GM21576 (cell line): ENCODE measurements at regions not wholly inside any gene's neighbourhood (a gene's known extent, or its start where the extent isn't known, plus 50 kb on each side); places are given as distances from the start of the nearest gene placed in this dataset.
"Not testable (repeated sequence)": the region's sequence is repeated elsewhere in the genome, so short reads cannot be mapped to it uniquely, and the experiment has no call there.

Experiments used
- ATAC-seq: cut with Tn5 transposase; IDR thresholded peaks from one replicate; pipeline ENCODE4 v1.9.1; 2021; ENCODE audit warnings: mild to moderate bottlenecking, moderate library complexity; ENCODE audit not compliant: unreplicated experiment

- ATAC-seq = no peak
These were observed 129.4 kb upstream of the VLDLR start for GRCh38 chr9:2492161-2492560.

DNA sequence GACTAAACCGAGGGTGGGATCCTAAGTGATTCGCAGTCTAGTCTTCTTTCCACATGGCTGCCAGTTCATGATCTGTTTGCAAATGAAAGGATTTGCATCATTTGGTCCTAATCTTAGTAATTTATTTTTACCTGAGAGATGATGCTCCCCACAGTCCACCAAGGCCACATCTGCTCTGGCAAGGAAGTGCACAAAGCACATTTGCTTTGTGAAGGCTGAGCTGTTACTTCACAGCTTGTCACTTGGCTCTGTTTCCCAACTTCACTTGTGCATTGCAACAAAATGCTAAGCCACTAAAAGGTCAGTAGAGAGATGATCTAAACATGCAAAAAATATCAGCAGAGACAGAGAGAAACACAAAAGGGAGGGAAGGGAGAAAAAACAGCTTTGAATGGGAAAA lies 128.5 kb upstream of the VLDLR start:
- no peak for ATAC-seq

DNA sequence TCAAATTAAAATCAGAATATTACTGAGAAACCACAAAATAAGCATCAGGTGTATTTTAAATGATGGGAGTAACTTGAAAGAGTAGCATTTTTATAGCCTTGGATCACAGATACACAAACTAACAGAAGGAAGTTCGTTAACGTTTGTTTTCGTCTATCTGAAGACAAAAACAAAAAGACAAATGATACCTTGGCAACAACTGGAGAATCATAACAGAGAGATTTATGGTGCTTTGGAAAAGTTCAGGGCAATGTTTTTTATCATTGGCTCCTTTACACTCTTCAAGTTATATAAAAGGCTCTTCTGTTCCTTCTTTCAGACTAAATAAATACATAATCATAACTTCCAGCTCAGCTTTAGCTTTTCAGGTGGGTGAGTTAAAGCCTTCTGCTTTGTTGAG lies 128.1 kb upstream of the VLDLR start:
- ATAC-seq = no peak

GRCh38 chr9:2494562-2494961 lies 127.0 kb upstream of the VLDLR start:
- ATAC-seq = no peak

DNA sequence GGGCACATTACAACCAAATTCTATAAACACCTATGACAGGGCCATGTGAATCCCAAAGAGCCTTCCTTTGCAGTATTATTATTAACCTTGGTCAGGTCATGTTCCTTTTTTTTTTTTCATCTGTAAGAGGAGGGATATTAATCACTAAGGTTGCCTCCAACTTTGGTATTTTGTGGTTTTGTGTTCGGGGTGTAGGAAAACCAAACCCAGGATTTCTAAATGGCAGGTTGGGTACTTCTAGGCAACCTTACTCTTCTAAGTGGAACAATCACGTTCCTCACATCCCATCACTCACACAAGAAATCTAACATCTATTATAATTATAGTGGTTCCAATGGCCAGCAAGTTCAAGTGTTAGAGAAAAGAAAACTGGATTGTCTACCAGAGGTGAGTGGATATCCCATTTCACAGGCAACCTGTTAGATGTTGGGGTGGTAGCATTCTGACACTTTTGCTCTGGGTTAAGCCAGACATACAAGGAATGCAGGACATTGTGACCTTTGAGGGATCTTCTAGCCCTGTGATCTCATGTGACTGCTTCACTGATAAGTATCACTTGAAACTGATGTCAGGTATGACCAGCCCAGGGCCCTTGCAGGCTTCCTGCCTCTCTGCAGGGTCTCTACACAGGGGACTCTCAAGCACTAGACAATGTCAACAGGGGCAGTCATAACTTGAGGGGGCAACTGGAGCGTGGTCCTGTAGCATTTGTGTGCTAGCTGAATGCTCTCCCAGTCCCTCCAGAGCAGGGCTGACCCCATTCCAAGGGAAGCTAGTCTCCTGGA lies 126.2 kb upstream of the VLDLR start:
- no peak for ATAC-seq

DNA sequence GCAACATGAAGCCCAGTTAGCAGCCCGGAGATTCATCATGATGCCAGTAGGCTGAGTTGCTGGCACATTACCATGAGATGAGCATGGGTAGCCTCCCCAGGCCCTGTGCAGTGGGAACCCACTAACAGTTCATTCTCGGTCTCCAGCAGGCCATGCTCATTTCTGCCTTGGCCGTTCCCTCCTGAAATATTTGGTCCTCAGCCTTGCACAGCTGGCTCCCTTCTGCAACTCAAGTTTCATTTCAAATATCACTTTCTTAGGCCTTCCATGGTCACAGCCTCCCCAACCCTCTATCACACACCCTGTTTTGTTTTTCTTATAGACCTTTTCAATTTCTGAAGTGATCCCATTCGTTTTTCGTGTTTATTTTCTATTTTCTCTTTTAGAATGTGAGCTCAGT lies 125.4 kb upstream of the VLDLR start:
- no peak for ATAC-seq

DNA sequence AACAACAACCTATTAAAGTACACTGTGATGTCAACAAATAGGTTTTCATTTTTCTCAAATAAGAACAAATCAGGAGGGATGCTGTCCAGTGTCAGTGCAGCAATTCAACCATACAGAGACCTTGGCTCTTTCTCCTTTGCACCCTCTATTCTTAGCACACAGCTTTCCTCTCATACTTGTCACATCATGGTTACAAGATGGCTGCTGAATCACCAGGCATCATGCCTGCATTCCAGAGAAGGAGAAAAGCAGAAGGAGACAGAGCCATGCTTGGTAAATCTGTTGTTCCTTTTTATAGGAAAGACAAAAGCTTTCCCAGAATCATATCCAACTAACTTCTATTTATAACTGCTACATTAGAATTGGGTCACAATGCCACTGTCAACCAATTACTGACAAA lies 124.7 kb upstream of the VLDLR start:
- ATAC-seq = no peak

- no peak for ATAC-seq
These were observed 123.8 kb upstream of the VLDLR start for GRCh38 chr9:2497666-2498400.

- no peak for ATAC-seq
These were observed 119.4 kb upstream of the VLDLR start for GRCh38 chr9:2502210-2502609.

GRCh38 chr9:2502760-2503159 lies 118.8 kb upstream of the VLDLR start:
- ATAC-seq = no peak

GRCh38 chr9:2506321-2506720 lies 115.3 kb upstream of the VLDLR start:
- no peak for ATAC-seq

- no peak for ATAC-seq
These were observed 98.0 kb upstream of the VLDLR start for GRCh38 chr9:2523591-2523990.

DNA sequence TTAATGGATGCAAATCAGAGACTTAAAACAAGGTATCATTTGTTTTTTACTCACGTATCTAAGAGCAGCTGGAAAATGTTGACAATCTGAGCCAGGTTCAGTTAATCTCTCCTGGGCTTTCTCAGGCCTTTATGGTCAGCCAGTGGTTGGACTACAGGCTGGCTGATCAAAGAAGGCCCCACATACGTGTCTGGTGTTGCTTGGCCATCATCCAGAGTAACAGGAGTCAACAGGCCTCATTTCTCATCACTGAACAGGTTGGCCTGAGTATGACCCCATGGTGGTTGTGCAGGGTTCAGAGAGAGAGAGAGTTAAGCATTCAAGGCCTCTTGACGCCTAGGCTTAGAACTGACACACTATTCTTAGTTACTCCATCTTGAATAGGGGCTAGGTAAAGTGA lies 97.0 kb upstream of the VLDLR start:
- no peak for ATAC-seq

- no peak for ATAC-seq
These were observed 96.4 kb upstream of the VLDLR start for GRCh38 chr9:2525147-2525546.

DNA sequence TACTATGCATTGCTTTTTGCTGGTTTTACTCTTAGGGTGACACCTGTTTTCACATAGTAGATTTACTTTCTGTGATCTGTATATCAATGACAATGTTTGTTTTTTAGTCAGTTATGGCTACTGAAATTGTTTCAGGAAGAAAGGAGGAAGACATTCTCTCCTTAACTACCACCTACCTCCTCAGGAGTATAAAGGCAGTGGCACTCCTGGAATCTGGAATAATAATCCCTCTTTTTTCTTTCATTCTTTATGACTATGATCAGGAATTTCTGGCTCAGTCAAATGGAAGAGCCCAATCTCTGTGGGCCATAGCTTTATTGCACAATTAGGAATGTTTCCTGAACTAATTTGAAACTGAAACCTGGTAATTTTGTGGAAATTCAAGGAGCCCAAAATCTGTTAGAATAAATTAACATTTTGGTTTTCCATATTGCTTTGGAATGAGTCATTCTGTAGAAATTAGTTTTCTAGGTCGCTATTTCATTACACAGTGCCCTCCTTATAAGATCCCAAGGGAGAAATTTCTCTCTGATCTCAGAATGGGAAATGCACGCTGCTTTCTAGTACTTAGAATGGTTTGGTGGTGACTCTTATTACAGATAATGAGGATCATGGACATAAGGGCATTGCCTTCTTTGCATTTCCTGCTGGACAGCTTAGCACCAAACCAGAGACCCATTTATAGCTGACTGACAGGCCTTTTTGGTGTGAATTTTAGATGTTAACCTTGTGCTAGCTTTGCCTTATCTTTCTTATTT lies 95.3 kb upstream of the VLDLR start:
- no peak for ATAC-seq

GRCh38 chr9:2531481-2531880 lies 90.1 kb upstream of the VLDLR start:
- ATAC-seq = no peak

- ATAC-seq = no peak
These were observed 85.1 kb upstream of the VLDLR start for GRCh38 chr9:2536511-2536910.

DNA sequence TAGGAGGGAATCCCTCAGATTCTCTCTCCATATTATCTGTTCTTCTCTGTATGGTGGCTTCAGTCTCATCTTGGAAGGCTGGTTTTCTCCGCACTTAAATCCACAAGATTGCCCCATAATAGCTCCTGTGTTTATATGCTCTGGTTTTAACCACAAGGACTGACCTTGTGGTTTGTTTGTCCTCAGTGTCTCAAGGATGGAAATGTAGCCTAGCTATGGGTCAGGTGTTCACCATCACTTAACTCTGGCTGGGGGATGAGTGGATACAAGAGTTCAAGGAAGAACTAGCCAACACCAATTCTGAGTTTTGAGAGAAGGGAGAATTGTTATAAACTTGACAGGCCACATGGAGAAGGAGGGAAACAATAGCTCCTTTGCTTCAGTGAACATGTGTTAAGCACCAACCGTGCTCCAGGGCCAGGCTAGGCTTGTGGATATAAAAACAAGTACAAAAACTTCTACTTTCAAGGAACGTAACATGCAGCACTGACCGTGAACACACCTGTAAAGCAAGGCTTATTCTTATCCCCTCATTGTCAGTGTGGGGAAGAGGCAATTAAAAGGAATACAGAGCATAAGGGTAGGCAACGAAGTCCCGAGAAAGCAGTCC lies 75.6 kb upstream of the VLDLR start:
- ATAC-seq = no peak

DNA sequence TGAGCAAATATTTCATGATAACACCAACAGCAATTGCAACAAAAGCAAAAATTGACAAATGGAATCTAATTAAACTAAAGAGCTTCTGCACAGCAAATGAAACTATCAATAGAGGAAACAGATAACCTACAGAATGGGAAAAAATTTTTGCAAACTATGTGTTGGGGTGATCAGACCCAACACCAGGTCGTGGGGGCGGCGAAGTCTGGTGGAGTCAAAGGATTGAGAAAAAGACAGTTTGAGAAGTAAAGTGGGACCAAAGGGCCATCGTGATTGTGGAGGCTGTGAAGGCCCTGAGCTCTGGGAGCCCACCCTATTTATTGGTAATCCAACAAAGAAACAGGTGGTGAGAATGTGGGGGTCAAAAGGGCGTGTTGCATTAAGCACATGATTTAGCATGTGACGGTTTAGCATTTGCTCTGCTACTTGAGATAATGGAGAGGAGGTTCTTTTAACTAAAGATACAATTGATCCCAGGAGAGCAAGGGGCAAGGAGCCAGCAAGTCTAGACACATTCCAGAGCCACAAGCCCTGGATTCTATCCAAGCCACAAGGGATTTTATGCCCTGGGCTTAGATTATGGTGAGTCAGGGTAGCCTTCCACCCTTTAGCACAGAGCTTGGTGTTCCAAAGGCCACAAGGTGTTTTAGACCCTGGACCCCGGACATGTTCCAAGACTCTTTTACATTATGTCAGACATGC lies 65.5 kb upstream of the VLDLR start:
- not testable (repeated sequence) for ATAC-seq

DNA sequence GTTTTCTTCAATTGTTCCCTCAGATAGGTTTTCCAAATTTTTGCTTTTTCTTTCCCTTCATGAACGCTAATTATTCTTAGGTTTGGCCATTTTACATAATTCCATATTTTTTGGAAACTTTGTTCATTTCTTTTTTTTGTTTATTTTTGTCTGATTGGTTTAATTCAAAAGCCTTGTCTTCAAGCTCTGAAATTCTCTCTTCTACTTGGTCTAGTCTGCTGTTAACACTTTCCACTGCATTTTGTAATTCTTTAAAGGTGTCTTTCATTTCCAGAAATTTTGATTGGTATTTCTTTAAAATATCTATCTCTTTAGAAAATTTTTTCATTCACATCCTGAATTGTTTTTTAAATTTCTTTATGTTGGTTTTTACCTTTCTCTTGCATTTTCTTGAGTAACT lies 63.9 kb upstream of the VLDLR start:
- no peak for ATAC-seq
